Tibial nerve (tissue), 4 donors: ENCODE measurements at regions not wholly inside any gene's neighbourhood (a gene's known extent, or its start where the extent isn't known, plus 50 kb on each side); places are given as distances from the start of the nearest gene placed in this dataset.

Source experiments
- DNase-seq, 2 donors: peaks; one replicate each; pipeline ENCODE4 v3.0.0-alpha.2; 2019; ENCODE audit warnings: low spot score in 2 of 2
- H3K27ac ChIP-seq, 4 donors: fragments of 200-600 bp; sonication (generic) in 3 of 4; one replicate each; pipeline ENCODE4 v1.5.1; 2017 to 2019; ENCODE audit warnings: mild to moderate bottlenecking in 1 of 4
- H3K27me3 ChIP-seq, 2 donors: fragments of 200-600 bp; sonication (generic) in 1 of 2; one replicate each; pipeline versions ENCODE4 v1.5.1 to v1.6.0; 2017 to 2019
- H3K36me3 ChIP-seq, 3 donors: fragments of 200-600 bp; sonication (generic); one replicate each; pipeline ENCODE4 v1.5.1; 2018 to 2019
- H3K4me1 ChIP-seq, 4 donors: fragments of 200-600 bp; sonication (generic) in 3 of 4; one replicate each; pipeline ENCODE4 v1.5.1; 2017 to 2019
- H3K4me3 ChIP-seq, 4 donors: fragments of 200-600 bp; sonication (generic) in 3 of 4; one replicate each; pipeline ENCODE4 v1.5.1; 2017 to 2019; ENCODE audit warnings: mild to moderate bottlenecking in 1 of 4, moderate library complexity in 1 of 4
- H3K9me3 ChIP-seq, 4 donors: fragments of 200-600 bp; sonication (generic) in 3 of 4; one replicate each; pipeline ENCODE4 v1.5.1; 2017 to 2019
- CTCF ChIP-seq, 5 experiments: fragments of 200-600 bp in 3 of 5; fragments of 450-650 bp in 2 of 5; sonication (generic) in 3 of 5; IDR thresholded peaks; one replicate each; pipeline ENCODE4 v1.5.1; 2016 to 2019; ENCODE audit warnings: antibody characterized with exemption in 5 of 5, mild to moderate bottlenecking in 3 of 5, moderate library complexity in 2 of 5
- EP300 ChIP-seq, 2 donors: sonication (generic); formaldehyde crosslinking; IDR thresholded peaks; one replicate each; pipeline ENCODE4 v1.6.1; 2017; ENCODE audit warnings: antibody characterized with exemption in 2 of 2, mild to moderate bottlenecking in 1 of 2
- POLR2A ChIP-seq, 2 donors: fragments of 450-650 bp; IDR thresholded peaks; one replicate each; pipeline ENCODE4 v1.6.1; 2017; ENCODE audit warnings: antibody characterized with exemption in 2 of 2, mild to moderate bottlenecking in 2 of 2, moderate library complexity in 2 of 2
- WGBS, 2 donors: methylation state at CpG; one replicate each; pipeline ENCODE4 v1.1.5; 2018; 5-methylcytosine and 5-hydroxymethylcytosine counted together

- Histone ChIP-seq H3K27me3 (no peaks in the 10 kb centered on the region), H3K36me3 (no peaks in the 10 kb centered on the region), H3K9me3 (no peaks in the 10 kb centered on the region), H3K27ac (no peak overlapping the region), H3K4me1 (no peaks in the 10 kb centered on the region), H3K4me3 (no peak overlapping the region)
- DNase-seq = no peak
- TF ChIP-seq EP300 (IDR thresholded peaks at IDR 0.05) (no peak), CTCF (IDR thresholded peaks at IDR 0.05) (no peak), POLR2A (IDR thresholded peaks at IDR 0.05) (no peak)
- WGBS, 2 donors = 93 to 95% methylated on average over 21 of the region's 21 CpGs
These were observed 119.0 kb upstream of the CLDN10 start for GRCh38 chr13:95433537-95433936.

GRCh38 chr13:95434111-95434510, 118.4 kb upstream of the CLDN10 start:
- Histone ChIP-seq H3K4me1 (no peaks in the 10 kb centered on the region), H3K27ac (no peak overlapping the region), H3K27me3 (no peaks in the 10 kb centered on the region), H3K4me3 (no peak overlapping the region), H3K9me3 (no peaks in the 10 kb centered on the region), H3K36me3 (no peaks in the 10 kb centered on the region)
- DNase-seq = no peak
- TF ChIP-seq CTCF (IDR thresholded peaks at IDR 0.05) (no peak), POLR2A (IDR thresholded peaks at IDR 0.05) (no peak), EP300 (IDR thresholded peaks at IDR 0.05) (no peak)

GRCh38 chr13:95437561-95437960, 115.0 kb upstream of the CLDN10 start:
- no peaks in the 10 kb centered on the region for H3K36me3 ChIP-seq
- H3K4me1 ChIP-seq = no peaks in the 10 kb centered on the region
- no peak for DNase-seq
- H3K9me3 ChIP-seq = no peaks in the 10 kb centered on the region
- WGBS, 2 donors = 86 to 94% methylated on average over 7 of the region's 7 CpGs
- TF ChIP-seq EP300 (IDR thresholded peaks at IDR 0.05) = no peak
- no peak for TF ChIP-seq CTCF (IDR thresholded peaks at IDR 0.05)
- no peak for TF ChIP-seq POLR2A (IDR thresholded peaks at IDR 0.05)
- H3K4me3 ChIP-seq = no peak overlapping the region
- no peak overlapping the region for H3K27ac ChIP-seq
- no peaks in the 10 kb centered on the region for H3K27me3 ChIP-seq

- Histone ChIP-seq H3K27ac (no peak overlapping the region), H3K4me1 (no peaks in the 10 kb centered on the region), H3K27me3 (no peaks in the 10 kb centered on the region), H3K9me3 (no peaks in the 10 kb centered on the region), H3K36me3 (no peaks in the 10 kb centered on the region), H3K4me3 (no peak overlapping the region)
- no peak for DNase-seq
- WGBS, 2 donors = 62 to 79% methylated on average over 1 of the region's 1 CpG
- no peak for TF ChIP-seq EP300 (IDR thresholded peaks at IDR 0.05)
- no peak for TF ChIP-seq POLR2A (IDR thresholded peaks at IDR 0.05)
- no peak for TF ChIP-seq CTCF (IDR thresholded peaks at IDR 0.05)
These were observed 114.2 kb upstream of the CLDN10 start for GRCh38 chr13:95438297-95438696.

- Histone ChIP-seq H3K36me3 (no peaks in the 10 kb centered on the region), H3K9me3 (no peaks in the 10 kb centered on the region), H3K4me1 (no peaks in the 10 kb centered on the region), H3K27me3 (no peaks in the 10 kb centered on the region), H3K4me3 (no peak overlapping the region), H3K27ac (no peak overlapping the region)
- TF ChIP-seq POLR2A (IDR thresholded peaks at IDR 0.05) = no peak
- no peak for TF ChIP-seq CTCF (IDR thresholded peaks at IDR 0.05)
- TF ChIP-seq EP300 (IDR thresholded peaks at IDR 0.05) = no peak
- no peak for DNase-seq
- WGBS, 2 donors = 82 to 88% methylated on average over 7 of the region's 7 CpGs
These were observed 112.0 kb upstream of the CLDN10 start for GRCh38 chr13:95440441-95441088.
